Kidney glomerular epithelial cell (primary cell): ENCODE measurements at regions not wholly inside any gene's neighbourhood (a gene's known extent, or its start where the extent isn't known, plus 50 kb on each side); places are given as distances from the start of the nearest gene placed in this dataset.

Experiments
- DNase-seq: peaks from one replicate; lab custom pipeline; 2025; lab: John Stamatoyannopoulos, UW

DNA sequence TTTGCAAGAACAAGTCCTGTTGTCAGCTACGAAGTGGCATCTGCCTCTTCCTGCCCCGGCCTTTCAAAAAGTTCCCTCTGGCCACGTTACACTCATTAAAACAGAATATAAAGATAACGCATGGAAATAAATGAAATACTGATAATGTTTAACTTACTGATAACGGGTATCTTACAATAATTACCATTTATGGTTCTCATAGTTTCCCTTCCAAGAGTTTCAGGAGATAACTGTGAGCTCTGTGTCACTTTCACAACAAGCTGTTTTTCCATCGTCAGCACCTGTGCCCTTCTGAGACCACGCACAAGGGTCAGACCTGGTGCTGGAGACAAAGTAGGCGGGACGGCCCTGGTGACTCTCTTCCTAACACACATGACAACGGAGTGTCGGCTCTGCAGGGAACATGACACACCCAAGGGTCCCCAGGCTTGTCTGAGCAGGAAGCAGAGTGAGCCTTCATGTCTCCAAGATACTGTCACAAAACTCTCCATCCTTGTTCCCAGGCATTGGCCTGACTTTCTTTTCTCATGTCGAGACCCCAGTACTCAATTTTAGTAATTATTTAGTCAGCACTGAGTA lies 86.2 kb upstream of the THBS2 start:
- no peak for DNase-seq

DNA sequence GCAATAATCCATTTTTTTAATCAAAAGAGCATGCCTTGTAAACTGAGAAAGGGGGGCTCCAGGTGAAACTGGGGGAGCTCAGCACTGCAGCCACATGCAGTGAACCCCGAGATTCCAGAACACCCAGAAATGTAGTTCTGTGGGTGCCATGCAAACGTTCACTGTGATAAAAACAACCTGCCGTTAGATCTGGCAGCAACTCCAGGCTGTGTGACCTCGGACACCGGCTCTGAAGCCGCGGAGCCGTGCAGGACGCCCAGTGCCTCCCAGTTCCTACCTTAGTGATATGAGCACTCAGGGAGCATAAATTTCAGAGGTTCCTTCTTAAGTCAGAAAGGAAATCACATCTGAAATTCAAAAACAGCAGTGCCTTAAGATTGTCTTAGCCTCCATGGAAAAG lies 85.4 kb upstream of the THBS2 start:
- DNase-seq = no peak

DNA sequence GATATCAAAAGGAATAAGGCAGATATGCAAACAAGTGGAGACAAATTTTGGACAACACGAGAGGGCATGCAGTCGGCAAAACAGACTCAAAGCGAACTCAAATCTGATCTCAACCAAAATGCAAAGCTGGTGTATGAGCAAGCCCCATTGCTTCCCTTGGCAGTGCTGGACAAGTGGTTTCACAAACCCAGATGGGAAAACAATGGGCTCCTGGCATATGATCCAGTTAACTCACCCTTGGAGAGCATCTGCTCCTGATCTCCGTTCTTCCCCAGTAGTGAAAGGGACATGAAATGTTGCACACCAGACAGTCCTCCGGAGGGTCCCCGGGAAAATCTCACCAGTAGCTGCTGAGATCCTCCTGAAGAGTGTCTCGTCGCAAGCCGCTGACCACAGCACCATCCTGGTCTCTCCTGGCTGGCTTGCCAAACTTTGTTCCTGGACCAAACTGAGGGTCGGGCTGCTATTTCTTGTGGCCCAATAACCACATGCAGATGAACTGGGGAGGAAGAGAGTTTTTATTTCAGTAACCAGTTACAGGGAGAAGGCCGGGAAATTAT lies 84.3 kb upstream of the THBS2 start:
- no peak for DNase-seq

DNA sequence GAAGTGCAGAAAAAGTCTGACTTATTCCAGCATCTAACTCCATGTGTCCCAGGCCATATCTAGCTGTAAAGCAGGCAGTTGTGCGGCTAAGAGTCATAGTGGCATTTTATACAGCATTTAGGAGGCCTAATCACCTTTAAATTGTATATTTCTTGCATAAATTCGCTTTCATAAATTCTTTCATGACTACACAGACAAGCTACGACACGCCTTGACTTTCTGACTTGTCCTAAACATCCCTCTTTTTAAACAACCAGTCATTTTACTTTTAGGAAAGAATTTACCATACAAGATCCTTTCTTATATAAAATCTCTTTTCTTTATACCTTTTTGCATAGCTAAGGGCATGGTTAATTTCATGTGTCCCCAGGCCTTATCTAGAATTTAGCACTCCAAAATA lies 81.7 kb upstream of the THBS2 start:
- no peak for DNase-seq

DNA sequence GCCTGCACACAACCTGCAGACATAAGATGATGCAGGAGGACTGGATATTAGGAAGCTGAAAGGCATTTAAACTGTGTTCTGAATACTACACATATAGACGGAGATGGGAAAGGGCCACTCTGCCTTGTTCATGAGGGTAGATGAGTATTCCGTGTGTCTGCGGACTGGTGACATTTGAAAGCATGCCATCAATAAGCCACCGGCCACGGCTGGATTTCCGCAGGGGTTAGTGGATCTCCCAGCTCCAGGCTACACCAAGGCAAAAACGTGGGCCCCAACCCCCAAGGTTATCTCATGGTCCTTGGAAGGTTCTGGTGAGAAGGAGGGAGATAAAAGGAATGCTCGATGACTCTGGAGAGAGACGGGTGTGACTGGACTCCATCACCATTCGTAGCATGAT lies 78.6 kb upstream of the THBS2 start:
- no peak for DNase-seq

DNA sequence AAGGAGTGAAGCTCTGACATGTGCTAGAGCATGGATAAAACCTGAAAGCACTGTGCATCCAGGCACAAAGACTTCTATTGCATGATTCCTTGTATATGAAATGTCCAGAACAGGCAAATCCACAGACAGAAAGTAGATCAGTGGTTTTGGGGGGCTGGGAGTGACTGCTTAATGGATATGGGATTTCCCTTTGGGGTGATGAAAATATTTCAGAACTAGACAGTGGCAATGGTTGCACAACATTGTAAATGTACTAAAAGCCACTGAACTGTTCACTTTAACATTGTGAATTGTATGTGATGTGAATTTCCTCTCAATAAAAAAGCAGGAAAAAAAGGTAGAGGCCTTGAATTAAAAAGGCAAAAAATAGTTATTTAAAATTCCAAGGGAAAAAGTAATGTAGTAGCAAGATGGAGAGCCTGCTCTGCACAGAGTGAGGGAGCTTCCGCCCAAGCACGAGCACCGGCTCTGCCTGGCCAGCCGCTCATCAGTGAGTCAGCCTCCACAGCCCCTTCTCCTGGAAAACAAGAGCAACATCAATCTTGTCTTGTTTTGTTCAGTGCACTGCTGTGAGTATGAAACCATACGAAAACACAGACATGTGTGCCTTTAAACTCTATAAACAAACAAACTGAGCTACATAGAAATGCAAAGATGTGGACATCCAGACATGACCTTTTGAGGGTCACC lies 74.6 kb upstream of the THBS2 start:
- peak; percentile 34 for DNase-seq

DNA sequence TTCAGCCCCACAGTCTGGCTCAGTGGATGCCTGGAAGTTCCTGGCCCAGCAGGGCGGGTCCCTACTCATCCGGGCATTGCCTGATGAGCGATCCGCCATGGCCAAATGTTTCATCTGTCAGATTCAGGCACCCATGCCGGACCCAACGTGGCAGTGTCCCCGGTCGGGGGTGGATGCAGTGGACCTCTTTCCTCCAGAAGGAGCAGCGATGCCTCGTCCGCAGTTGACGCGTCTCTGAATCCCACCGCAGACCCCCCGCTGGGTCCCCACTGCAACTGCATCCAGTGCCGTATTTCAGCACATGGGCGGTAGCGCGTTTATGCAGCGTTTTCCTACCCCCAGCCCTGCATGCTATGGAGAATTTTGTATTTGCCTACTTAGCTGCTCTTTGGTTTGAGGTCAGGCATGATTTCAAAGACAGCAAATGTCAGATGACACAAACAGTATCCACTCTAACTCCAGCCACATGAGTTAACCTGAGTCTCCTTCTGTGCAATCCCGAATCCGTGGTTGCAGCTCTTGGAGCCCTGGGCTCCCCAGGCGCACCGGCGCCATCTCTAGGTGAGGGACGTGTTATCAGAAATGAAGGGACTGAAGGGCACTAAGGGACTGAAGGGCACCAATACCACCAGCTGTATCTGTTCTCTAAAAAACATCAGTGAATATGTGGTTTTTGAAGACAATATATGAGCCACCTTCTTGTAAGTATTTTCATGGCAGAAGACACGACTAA lies 72.6 kb upstream of the THBS2 start:
- DNase-seq = no peak

DNA sequence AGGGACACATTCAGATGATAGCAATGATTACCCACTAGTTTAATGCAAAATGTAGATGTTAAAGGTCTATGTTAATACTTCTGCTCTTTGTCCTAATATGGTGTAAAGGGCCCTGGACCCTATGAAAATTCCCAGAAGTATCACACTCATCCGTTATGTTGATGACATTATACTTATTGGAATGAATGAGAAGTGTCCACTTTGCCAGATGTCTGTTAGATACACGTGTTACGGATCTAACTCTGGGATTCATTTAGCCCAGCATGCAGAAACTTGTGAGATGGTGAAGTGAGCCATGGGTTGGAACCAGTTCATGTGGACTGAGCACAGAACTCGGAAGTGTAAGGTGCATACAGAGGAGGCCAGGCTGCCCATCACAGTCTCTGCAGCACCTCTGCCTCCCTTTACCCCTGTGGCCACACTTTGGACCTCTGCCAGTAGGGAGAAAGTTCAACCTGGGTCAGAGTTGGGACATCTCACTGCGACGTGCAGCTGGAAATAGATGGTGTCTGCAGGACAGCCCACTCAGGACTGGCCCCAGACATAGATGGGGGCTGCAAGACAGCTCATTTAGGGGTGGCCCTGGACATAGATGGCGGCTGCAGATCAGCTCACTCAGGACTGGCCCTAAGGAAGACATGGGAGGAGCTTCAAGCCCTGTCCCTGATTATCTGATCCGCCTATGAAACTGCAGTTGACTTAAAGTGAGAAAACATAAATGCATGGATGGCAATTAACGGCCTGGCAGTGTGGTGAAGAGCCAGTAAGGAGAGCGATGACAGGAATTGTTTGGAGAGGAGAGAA lies 71.2 kb upstream of the THBS2 start:
- DNase-seq = no peak

DNA sequence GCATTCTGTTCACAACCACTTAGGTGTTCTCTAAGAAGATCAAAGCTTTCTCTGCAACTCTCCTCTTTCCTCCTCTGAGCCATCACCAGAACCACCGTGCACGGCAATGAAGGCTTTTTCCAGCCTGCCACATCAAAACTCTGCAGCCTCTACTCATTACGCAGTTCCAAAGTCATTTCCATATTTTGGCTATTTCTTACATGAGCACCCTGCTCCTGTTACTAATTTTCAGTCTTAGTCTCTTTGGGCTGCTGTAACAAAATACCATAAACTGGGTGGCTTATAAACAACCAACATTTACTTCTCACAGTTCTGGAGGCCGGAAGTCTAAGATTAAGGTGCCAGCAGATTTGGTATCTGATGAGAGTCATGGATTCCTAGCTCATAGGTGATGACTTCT lies 70.4 kb upstream of the THBS2 start:
- DNase-seq = no peak

DNA sequence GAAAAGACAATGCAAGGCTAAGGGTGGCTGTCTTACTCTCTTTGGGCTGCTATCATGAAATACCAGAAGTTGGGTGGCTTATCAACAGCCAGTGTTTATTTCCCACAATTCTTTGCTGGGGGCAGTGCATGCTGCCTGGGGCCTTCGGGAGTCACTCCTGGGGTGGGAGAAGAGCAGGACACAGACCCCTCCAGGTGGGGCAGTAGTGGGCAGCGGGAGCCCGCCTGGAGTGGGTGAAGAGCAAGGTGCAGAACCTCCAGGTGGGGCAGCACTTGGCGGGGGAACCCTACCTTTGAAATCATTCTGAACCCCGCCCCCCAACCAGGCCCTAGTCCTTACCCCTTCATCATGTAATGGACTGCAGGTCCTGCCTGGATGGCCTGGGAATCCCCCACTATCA lies 69.6 kb upstream of the THBS2 start:
- DNase-seq = no peak

DNA sequence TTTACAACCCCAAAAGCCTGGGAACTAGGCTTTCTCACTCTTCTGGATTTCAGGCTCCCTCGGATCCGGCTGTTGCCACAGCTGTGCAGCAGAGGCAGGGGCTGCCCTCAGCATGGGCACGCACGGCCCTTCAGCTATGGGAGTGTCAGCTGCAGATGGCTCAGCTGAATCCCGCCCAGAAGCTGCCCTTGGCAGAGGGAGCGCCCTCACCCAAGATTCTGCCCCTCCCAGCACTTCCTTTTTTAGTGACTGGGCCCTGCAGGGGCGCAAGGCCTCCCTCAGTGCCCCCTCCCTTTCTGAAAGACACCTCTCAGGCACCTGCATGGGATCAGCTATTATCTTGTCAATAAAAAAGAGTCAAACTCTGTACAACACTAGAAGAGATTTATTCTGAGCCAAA lies 67.9 kb upstream of the THBS2 start:
- no peak for DNase-seq

DNA sequence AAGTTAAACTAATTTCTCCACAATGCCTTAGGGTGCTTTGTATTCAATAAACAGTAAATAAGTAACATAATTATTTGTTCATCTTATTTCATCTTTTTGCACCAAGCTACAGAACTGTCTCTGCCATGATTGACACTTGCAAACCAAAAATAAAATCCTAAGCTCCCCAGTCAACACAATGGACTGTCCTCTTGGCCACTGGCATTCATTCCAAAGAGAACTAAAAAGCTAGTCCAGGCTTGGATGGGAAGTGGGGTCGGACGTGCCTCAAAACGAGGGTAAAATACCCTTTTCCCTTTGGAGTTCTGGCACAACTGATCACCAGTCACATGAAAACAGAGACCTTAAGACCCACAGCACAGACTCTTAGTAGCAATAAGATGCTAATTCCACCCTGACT lies 66.4 kb upstream of the THBS2 start:
- DNase-seq = no peak

DNA sequence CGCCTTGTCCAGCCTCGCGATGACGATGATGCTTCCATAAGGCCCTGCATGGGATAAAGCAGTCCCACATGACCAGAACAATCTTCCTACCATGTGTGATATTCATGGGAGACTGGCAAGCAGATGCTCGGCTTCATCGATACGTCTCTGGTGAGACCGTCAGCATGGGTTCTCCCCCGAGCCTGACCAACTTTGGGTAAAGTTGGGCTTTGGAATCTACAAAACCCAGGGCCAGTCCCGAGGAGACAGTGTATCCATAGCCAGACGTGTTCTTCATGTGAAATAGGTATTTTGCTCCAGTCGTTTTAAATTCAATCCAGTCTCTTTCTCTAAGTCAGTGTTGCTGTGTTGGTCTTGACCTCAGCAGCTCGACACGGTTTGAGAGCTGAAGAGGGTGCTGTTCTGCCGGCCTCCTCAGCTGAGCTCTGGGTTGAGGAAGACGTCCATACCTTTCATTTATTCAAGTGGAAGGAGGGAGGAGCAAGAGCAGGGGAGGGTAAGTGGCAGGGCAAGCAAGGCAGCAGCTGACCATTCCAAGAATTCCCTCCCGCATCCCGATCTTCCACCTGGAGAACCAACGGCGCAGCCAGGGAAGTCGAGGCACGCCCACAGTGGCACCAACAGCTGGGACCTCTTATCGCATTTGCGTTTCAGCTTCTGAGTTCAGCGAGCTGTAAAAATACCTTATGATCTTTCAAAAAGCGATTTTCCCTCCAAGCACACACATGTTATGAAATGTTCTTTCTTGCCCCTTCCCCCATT lies 64.0 kb upstream of the THBS2 start:
- DNase-seq = no peak

DNA sequence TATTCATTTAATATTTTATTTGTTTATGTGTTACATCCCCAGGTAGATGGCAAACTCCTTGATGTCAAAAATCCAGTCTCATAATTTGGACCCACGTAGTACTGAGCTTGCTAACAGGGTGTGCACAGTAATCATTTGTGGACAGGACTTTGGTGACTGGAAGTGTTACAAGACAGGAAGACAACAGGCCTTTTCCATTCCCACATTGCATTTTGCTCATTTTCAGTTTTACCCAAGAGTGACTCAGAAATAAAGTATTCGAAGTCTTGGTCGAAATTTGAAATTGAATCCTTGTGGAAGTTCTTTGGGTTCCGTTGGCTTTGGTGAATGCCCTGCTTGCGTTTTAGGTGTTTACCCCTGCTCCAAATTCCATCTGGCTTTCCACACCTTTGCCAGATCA lies 63.0 kb upstream of the THBS2 start:
- no peak for DNase-seq

DNA sequence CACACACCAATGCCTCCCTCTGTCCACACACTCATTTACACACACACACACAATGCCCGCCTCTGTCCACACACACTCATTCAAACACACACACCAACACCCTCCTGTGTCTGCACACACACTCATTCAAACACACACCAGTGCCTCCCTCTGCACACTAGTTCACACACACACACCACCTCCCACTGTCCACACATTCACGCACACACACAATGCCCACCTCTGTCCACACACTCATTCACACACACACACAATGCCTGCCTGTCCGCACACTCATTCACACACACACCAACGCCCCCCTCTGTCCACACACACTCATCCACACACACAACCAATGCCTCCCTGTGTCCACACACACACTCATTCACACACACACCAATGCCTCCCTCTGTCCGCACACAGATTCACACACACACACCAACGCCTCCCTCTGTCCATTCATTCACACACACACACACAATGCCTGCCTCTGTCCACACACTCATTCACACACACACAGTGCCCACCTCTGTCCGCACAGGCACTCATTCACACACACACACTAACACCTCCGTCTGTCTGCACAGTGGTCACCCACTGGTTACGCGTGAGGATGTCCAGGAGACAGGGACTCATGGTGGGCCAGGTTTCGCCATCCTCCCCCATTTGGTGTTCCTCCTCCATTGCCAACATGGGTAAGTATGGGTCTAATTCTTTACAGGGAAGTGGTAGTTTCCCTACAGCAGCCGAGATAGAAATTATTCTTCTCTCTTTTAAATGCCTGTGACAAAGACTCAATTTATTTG lies 62.4 kb upstream of the THBS2 start:
- no peak for DNase-seq

DNA sequence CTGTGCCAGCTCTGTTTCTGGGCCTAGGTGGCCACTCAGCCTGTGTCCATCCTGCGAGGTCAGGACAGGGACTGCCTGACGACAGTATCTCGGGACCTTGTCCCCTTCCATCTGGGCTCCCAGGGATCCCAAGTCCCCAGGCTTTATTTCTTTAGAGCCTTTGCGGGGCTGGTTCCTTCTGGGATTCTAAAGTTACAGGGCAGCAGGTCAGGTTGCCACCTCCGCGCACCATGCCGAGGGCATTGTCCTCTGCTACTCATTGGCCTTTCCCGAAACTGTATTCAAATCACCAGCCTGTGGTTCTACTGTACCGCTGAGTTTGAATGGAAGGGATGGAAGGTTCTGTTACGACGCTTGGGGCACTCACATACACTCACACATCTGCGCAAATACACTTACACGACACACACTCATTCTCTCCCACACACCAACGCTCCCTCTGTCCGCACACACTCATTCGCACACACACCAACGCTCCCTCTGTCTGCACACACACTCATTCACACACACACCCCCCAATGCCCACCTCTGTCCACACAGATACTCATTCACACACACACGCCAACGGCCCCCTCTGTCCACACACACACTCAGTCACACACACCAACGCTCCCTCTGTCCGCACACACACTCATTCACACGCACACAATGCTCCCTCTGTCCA lies 59.8 kb upstream of the THBS2 start:
- no peak for DNase-seq

DNA sequence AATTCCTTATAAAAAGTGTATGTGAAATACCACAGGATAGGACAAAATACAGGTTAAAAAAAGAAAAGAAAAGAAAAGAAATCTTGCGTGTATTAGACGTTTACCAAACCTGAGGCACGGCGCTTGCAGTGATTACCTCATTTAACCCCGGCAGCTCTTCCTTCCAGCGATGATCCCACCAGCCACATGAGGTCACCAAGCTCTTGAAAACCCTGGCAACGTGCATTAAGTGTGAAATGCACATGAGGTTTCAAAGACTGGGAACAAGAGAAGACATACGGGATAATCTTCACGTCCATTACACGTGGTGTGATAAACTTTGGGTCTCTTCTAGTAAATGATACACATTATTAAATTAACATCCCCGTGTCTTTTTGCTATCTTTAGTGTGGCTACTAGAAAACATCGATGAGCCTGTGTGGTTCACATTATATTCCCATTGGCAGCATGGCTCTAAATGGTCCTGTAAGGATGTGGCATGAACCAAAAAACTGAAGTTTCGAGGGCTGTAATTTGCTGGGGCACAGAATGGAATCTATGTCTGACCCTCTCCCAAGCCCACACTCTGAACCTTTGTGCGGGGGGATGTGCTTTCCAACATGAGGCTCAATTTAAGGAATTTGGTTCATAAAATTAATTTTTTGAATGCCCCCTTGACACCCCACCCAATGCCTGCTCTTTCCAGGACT lies 59.2 kb upstream of the THBS2 start:
- no peak for DNase-seq

DNA sequence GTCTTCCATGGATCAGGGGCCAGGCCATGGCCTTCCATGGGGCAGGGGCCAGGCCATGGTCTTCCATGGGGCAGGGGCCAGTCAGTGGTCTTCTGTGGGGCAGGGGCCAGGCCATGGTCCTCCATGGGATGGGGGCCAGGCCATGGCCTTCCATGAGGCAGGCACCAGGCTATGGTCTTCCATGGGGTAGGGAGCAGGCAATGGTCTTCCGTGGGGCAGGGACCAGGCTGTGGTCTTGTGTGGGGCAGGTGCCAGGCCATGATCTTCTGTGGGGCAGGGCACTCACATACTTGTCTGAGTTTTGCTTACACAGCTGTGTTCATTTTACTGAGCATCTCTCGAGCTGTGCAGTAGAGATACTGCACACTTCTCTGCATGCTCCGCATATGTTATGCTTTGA lies 57.3 kb upstream of the THBS2 start:
- DNase-seq = no peak
